ENCODE measurements at regions not wholly inside any gene's neighbourhood (a gene's known extent, or its start where the extent isn't known, plus 50 kb on each side); places are given as distances from the start of the nearest gene placed in this dataset.

DNA sequence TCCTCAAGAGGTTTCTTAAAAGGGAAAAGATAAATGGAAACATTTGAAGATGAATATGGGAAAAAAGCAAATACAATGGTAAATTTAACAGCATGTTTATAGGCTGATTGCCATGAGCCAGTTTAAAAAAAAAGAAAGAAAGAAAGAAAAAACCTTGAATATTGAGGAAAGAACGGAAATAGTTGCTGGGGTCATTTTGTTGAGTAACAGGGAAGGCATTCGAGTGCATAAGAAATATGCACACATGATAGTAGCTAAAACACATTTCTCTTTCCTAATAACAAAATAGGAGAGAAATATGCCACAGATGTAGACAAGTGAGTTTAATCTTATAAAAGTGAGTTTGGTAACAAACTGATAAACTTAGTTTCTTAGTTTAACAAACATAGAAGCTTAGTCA, 864.6 kb upstream of the ACO1 start:
- Histone ChIP-seq H3K36me3 (ENCODE audit: control insufficient read depth in 2 of 4, insufficient read depth in 4 of 4, low read length in 3 of 4) (no peaks in the 10 kb centered on the region), H3K9ac (replicated peaks in 1 of 4; ENCODE audit: extremely low read depth in 1 of 4, low read depth in 3 of 4, low read length in 3 of 4) (no peak overlapping the region), H2AFZ (ENCODE audit: low read length) (no peak overlapping the region), H2AK5ac (ENCODE audit: low read depth, low read length) (no peak overlapping the region), H2BK15ac (ENCODE audit: low read length) (no peak overlapping the region), H3K18ac (ENCODE audit: extremely low read depth, low read length) (no peak overlapping the region), H3K9me3 (ENCODE audit: insufficient read depth in 2 of 2, low read depth in 1 of 2, low read length in 1 of 2) (no peaks in the 10 kb centered on the region), H3K56ac (replicated peaks; ENCODE audit: insufficient read length, low read depth, low read length) (no peak overlapping the region), H3K27me3 (replicated peaks in 1 of 4; ENCODE audit: control insufficient read depth in 3 of 4, extremely low read depth in 1 of 4, insufficient read depth in 3 of 4, low read length in 3 of 4) (no peaks in the 10 kb centered on the region), H2BK120ac (replicated peaks; ENCODE audit: low read depth, low read length) (no peak overlapping the region), H3K4ac (replicated peaks; ENCODE audit: insufficient read length, low read depth, low read length) (no peak overlapping the region), H3K23ac (ENCODE audit: insufficient read length) (no peak overlapping the region), H2BK12ac (ENCODE audit: low read depth, low read length) (no peak overlapping the region), H3K14ac (ENCODE audit: insufficient read length) (no peak overlapping the region), H3K27ac (ENCODE audit: low read depth, low read length) (no peak overlapping the region), H3K4me2 (ENCODE audit: insufficient read depth in 1 of 2, low read depth in 2 of 2, low read length in 2 of 2) (no peak overlapping the region), H3K79me2 (ENCODE audit: control insufficient read depth in 1 of 2, insufficient read depth in 2 of 2, low read length in 2 of 2) (no peaks in the 10 kb centered on the region), H3K4me3 (ENCODE audit: extremely low read depth in 1 of 4, insufficient read depth in 2 of 4, low read depth in 3 of 4, low read length in 4 of 4) (no peak overlapping the region), H4K8ac (ENCODE audit: extremely low read depth, insufficient read depth, low read length) (no peak overlapping the region), H4K5ac (ENCODE audit: insufficient read length, low read depth, low read length) (no peak overlapping the region), H3K4me1 (replicated peaks in 1 of 4; ENCODE audit: control insufficient read depth in 3 of 4, insufficient read depth in 4 of 4, low read length in 3 of 4) (0 out of 7 replicates have a peak, but pooled peaks cover 0 to 7% (median 0%) of the 10 kb centered on the region in 4 experiments), H3K79me1 (ENCODE audit: low read depth, low read length) (no peaks in the 10 kb centered on the region), H4K91ac (replicated peaks; ENCODE audit: insufficient read length, low read length) (no peak overlapping the region), H3K23me2 (ENCODE audit: low read depth, low read length) (no peaks in the 10 kb centered on the region), H2BK5ac (ENCODE audit: low read depth, low read length) (no peak overlapping the region), H4K20me1 (replicated peaks in 1 of 2; ENCODE audit: control insufficient read depth in 1 of 2, insufficient read depth in 2 of 2, low read length in 2 of 2) (no peaks in the 10 kb centered on the region), H2BK20ac (ENCODE audit: low read length) (no peak overlapping the region)
- 91% methylated on average over 2 of the region's 2 CpGs; no CpG with 5 or more reads in 1 of the 2 experiments for WGBS, 2 experiments (ENCODE audit: extremely low coverage in 1 of 2, insufficient coverage in 1 of 2, insufficient read length in 1 of 2, insufficient replicate concordance in 2 of 2, low coverage in 1 of 2, low lambda C conversion rate in 2 of 2, missing lambda C conversion rate in 1 of 2)
- CTCF ChIA-PET (ENCODE audit: partially characterized antibody) = no interaction called here
- TF ChIP-seq BCL11A (IDR thresholded peaks at IDR 0.05; ENCODE audit: low read depth in 2 of 2, low read length in 2 of 2) (no peak), MAFK (IDR thresholded peaks at IDR 0.05; ENCODE audit: low read depth, low read length) (no peak), RAD21 (IDR thresholded peaks at IDR 0.05 in 1 of 2, conservative IDR thresholded peaks at IDR 0.05 in 1 of 2; ENCODE audit: low read depth in 2 of 2, low read length in 2 of 2) (no peak), RBBP5 (IDR thresholded peaks at IDR 0.05; ENCODE audit: borderline replicate concordance, low read depth, low read length) (no peak), GTF2F1 (IDR thresholded peaks at IDR 0.05; ENCODE audit: borderline replicate concordance, low read depth, low read length) (no peak), TAF1 (IDR thresholded peaks at IDR 0.05; ENCODE audit: low read depth, low read length) (no peak), TBP (IDR thresholded peaks at IDR 0.05; ENCODE audit: low read depth, low read length) (no peak), EZH2 (IDR thresholded peaks at IDR 0.05; ENCODE audit: low read depth, low read length, severe bottlenecking) (no peak), YY1 (IDR thresholded peaks at IDR 0.05; ENCODE audit: low read depth, low read length) (no peak), SUZ12 (IDR thresholded peaks at IDR 0.05; ENCODE audit: low read length) (no peak)
- DNase-seq (ENCODE audit: low read depth in 1 of 2, low spot score in 2 of 2) (no peak), FAIRE-seq (no peak)
- POLR2A ChIA-PET (ENCODE audit: partially characterized antibody) = no interaction called here
